A549 (cell line): ENCODE measurements at regions not wholly inside any gene's neighbourhood (a gene's known extent, or its start where the extent isn't known, plus 50 kb on each side); places are given as distances from the start of the nearest gene placed in this dataset.

Source experiments
- CEBPB ChIP-seq, 2 experiments: fragments of >200 bp in 1 of 2; sonication (Bioruptor Twin) in 1 of 2; formaldehyde crosslinking in 1 of 2; IDR thresholded peaks; 2 replicates each; pipeline ENCODE4 v1.6.1; 2012 to 2016
- CTCF ChIP-seq: fragments of >200 bp; sonication (Bioruptor Twin); formaldehyde crosslinking; IDR thresholded peaks from 3 replicates; pipeline ENCODE4 v1.5.1; 2016
- EP300 ChIP-seq, 2 experiments: fragments of >200 bp; sonication (Bioruptor Twin); formaldehyde crosslinking; IDR thresholded peaks; 2 replicates in 1 of 2; 3 replicates in 1 of 2; pipeline ENCODE4 v1.6.1; 2016 to 2017
- FOSB ChIP-seq: fragments of 250-450 bp; sonication (Bioruptor Pico); IDR thresholded peaks from 2 replicates; pipeline ENCODE4 v1.5.0; 2020; ENCODE audit warnings: mild to moderate bottlenecking, moderate library complexity
- HDAC2 ChIP-seq: fragments of 200-600 bp; sonication (generic); IDR thresholded peaks from 2 replicates; pipeline ENCODE4 v1.6.1; 2016
- JUN ChIP-seq, 2 experiments: fragments of >200 bp; sonication (Bioruptor Twin); formaldehyde crosslinking; IDR thresholded peaks; 2 replicates in 1 of 2; 3 replicates in 1 of 2; pipeline ENCODE4 v1.6.1; 2016 to 2017
- MYC ChIP-seq: IDR thresholded peaks from 2 replicates; pipeline ENCODE4 v1.6.1; 2012; ENCODE audit warnings: mild to moderate bottlenecking, inconsistent platforms, low read length, improper control_type of control experiment, borderline replicate concordance
- POLR2A ChIP-seq: IDR thresholded peaks from 2 replicates; pipeline ENCODE4 v1.6.1; 2012; ENCODE audit warnings: mild to moderate bottlenecking, low read length
- RARB ChIP-seq: fragments of 250-450 bp; sonication (Bioruptor Pico); IDR thresholded peaks from 2 replicates; pipeline ENCODE4 v1.8.0; 2021; ENCODE audit warnings: mild to moderate bottlenecking, moderate library complexity
- REST ChIP-seq: fragments of 200-600 bp; sonication (generic); IDR thresholded peaks from 2 replicates; pipeline ENCODE4 v1.6.1; 2016; ENCODE audit warnings: antibody characterized with exemption, mild to moderate bottlenecking, moderate library complexity
- ZFP36 ChIP-seq: fragments of 450-650 bp; IDR thresholded peaks from 2 replicates; pipeline ENCODE4 v1.6.1; 2014; ENCODE audit warnings: borderline replicate concordance; ENCODE audit not compliant: partially characterized antibody

- no peak for TF ChIP-seq POLR2A
- TF ChIP-seq RARB (CRISPR knock-in tag): no peak
- TF ChIP-seq ZFP36: no peak
- TF ChIP-seq CTCF: no peak
- no peak for TF ChIP-seq EP300 (IDR thresholded peaks at IDR 0.05)
- no peak for TF ChIP-seq MYC
- no peak for TF ChIP-seq HDAC2
- TF ChIP-seq JUN (IDR thresholded peaks at IDR 0.05): no peak
- no peak for TF ChIP-seq REST
- no peak for TF ChIP-seq FOSB (CRISPR knock-in tag)
- TF ChIP-seq CEBPB (IDR thresholded peaks at IDR 0.05): no peak
Observed at GRCh38 chr4:119745351-119745750, 116.7 kb upstream of the PDE5A start.
